ENCODE measurements at regions not wholly inside any gene's neighbourhood (a gene's known extent, or its start where the extent isn't known, plus 50 kb on each side); places are given as distances from the start of the nearest gene placed in this dataset.

- TF ChIP-seq CTCF (conservative IDR thresholded peaks at IDR 0.05 in 1 of 2, IDR thresholded peaks at IDR 0.05 in 1 of 2; ENCODE audit: extremely low read depth in 1 of 2, insufficient read depth in 1 of 2, low read depth in 1 of 2, low read length in 2 of 2) = no peak
- no peak for TF ChIP-seq EZH2 (IDR thresholded peaks at IDR 0.05; ENCODE audit: borderline replicate concordance, low read length)
Observed at GRCh38 chr6:63441266-63441956, 121.6 kb upstream of the LGSN start.

Data from mammary epithelial cell (primary cell).